ENCODE measurements at regions not wholly inside any gene's neighbourhood (a gene's known extent, or its start where the extent isn't known, plus 50 kb on each side); places are given as distances from the start of the nearest gene placed in this dataset.
"Not testable (repeated sequence)": the region's sequence is repeated elsewhere in the genome, so short reads cannot be mapped to it uniquely, and the experiment has no call there.

- DNase-seq (ENCODE audit: low spot score), result not testable (repeated sequence)
Observed at GRCh38 chr7:6938284-6938683, 112.2 kb upstream of the CCZ1B start.

GRCh38 chr7:6939126-6939525, 113.1 kb upstream of the CCZ1B start:
- DNase-seq (ENCODE audit: low spot score), result not testable (repeated sequence)

GRCh38 chr7:6939896-6940295, 113.8 kb upstream of the CCZ1B start:
- not testable (repeated sequence) for DNase-seq (ENCODE audit: low spot score)

- not testable (repeated sequence) for DNase-seq (ENCODE audit: low spot score)
Observed at GRCh38 chr7:6946873-6947272, 120.8 kb upstream of the CCZ1B start.

GRCh38 chr7:6950231-6950630, 124.2 kb upstream of the CCZ1B start:
- not testable (repeated sequence) for DNase-seq (ENCODE audit: low spot score)

GRCh38 chr7:6951553-6951952, 125.5 kb upstream of the CCZ1B start:
- not testable (repeated sequence) for DNase-seq (ENCODE audit: low spot score)

- DNase-seq (ENCODE audit: low spot score), result not testable (repeated sequence)
Observed at GRCh38 chr7:6953138-6953797, 127.2 kb upstream of the CCZ1B start.

- DNase-seq (ENCODE audit: low spot score), result not testable (repeated sequence)
Observed at GRCh38 chr7:6953798-6954181, 127.7 kb upstream of the CCZ1B start.

- not testable (repeated sequence) for DNase-seq (ENCODE audit: low spot score)
Observed at GRCh38 chr7:6955385-6955784, 129.3 kb upstream of the CCZ1B start.

- not testable (repeated sequence) for DNase-seq (ENCODE audit: low spot score)
Observed at GRCh38 chr7:6955990-6956566, 130.0 kb upstream of the CCZ1B start.

- not testable (repeated sequence) for DNase-seq (ENCODE audit: low spot score)
Observed at GRCh38 chr7:6958371-6958770, 132.3 kb upstream of the CCZ1B start.

GRCh38 chr7:6959942-6960341, 133.9 kb upstream of the CCZ1B start:
- not testable (repeated sequence) for DNase-seq (ENCODE audit: low spot score)

- DNase-seq (ENCODE audit: low spot score), result not testable (repeated sequence)
Observed at GRCh38 chr7:6962871-6963270, 136.8 kb upstream of the CCZ1B start.

GRCh38 chr7:6965051-6965450, 139.0 kb upstream of the CCZ1B start:
- DNase-seq (ENCODE audit: low spot score), result not testable (repeated sequence)

GRCh38 chr7:6970180-6970579, 144.1 kb upstream of the CCZ1B start:
- not testable (repeated sequence) for DNase-seq (ENCODE audit: low spot score)

GRCh38 chr7:6974876-6975275, 148.8 kb upstream of the CCZ1B start:
- not testable (repeated sequence) for DNase-seq (ENCODE audit: low spot score)

GRCh38 chr7:6975346-6975745, 149.3 kb upstream of the CCZ1B start:
- not testable (repeated sequence) for DNase-seq (ENCODE audit: low spot score)

- not testable (repeated sequence) for DNase-seq (ENCODE audit: low spot score)
Observed at GRCh38 chr7:6977368-6977767, 151.3 kb upstream of the CCZ1B start.

- not testable (repeated sequence) for DNase-seq (ENCODE audit: low spot score)
Observed at GRCh38 chr7:6978326-6978725, 152.3 kb upstream of the CCZ1B start.

- not testable (repeated sequence) for DNase-seq (ENCODE audit: low spot score)
Observed at GRCh38 chr7:6979456-6979855, 153.4 kb upstream of the CCZ1B start.

- DNase-seq (ENCODE audit: low spot score), result not testable (repeated sequence)
Observed at GRCh38 chr7:6982375-6982774, 156.3 kb upstream of the CCZ1B start.

GRCh38 chr7:6986892-6987291, 160.8 kb upstream of the CCZ1B start:
- DNase-seq (ENCODE audit: low spot score), result not testable (repeated sequence)

GRCh38 chr7:6988608-6989007, 162.5 kb upstream of the CCZ1B start:
- not testable (repeated sequence) for DNase-seq (ENCODE audit: low spot score)

- DNase-seq (ENCODE audit: low spot score), result not testable (repeated sequence)
Observed at GRCh38 chr7:6989968-6990367, 163.9 kb upstream of the CCZ1B start.

Measured in HuH-7 (cell line).